Fibroblast of villous mesenchyme (primary cell): ENCODE measurements at regions not wholly inside any gene's neighbourhood (a gene's known extent, or its start where the extent isn't known, plus 50 kb on each side); places are given as distances from the start of the nearest gene placed in this dataset.

Source experiments
- DNase-seq: peaks from one replicate; pipeline ENCODE4 v3.0.0-alpha.2; 2010; ENCODE audit warnings: low read depth
- H3K4me3 ChIP-seq: 2 replicates; pipeline ENCODE4 v1.5.1; 2011; ENCODE audit warnings: low read depth, mild to moderate bottlenecking, low read length
- TF ChIP-seq, protein P1 (sequence below): IDR thresholded peaks from 2 replicates; pipeline ENCODE4 v1.5.1; 2012; ENCODE audit warnings: low read depth, mild to moderate bottlenecking, low read length; ENCODE audit not compliant: insufficient read depth

- DNase-seq: no peak
- TF ChIP-seq, protein P1, sequence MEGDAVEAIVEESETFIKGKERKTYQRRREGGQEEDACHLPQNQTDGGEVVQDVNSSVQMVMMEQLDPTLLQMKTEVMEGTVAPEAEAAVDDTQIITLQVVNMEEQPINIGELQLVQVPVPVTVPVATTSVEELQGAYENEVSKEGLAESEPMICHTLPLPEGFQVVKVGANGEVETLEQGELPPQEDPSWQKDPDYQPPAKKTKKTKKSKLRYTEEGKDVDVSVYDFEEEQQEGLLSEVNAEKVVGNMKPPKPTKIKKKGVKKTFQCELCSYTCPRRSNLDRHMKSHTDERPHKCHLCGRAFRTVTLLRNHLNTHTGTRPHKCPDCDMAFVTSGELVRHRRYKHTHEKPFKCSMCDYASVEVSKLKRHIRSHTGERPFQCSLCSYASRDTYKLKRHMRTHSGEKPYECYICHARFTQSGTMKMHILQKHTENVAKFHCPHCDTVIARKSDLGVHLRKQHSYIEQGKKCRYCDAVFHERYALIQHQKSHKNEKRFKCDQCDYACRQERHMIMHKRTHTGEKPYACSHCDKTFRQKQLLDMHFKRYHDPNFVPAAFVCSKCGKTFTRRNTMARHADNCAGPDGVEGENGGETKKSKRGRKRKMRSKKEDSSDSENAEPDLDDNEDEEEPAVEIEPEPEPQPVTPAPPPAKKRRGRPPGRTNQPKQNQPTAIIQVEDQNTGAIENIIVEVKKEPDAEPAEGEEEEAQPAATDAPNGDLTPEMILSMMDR: no peak
- H3K4me3 ChIP-seq: no peak overlapping the region
Observed at GRCh38 chr2:5215989-5216607, 476.1 kb upstream of the SOX11 start.

DNA sequence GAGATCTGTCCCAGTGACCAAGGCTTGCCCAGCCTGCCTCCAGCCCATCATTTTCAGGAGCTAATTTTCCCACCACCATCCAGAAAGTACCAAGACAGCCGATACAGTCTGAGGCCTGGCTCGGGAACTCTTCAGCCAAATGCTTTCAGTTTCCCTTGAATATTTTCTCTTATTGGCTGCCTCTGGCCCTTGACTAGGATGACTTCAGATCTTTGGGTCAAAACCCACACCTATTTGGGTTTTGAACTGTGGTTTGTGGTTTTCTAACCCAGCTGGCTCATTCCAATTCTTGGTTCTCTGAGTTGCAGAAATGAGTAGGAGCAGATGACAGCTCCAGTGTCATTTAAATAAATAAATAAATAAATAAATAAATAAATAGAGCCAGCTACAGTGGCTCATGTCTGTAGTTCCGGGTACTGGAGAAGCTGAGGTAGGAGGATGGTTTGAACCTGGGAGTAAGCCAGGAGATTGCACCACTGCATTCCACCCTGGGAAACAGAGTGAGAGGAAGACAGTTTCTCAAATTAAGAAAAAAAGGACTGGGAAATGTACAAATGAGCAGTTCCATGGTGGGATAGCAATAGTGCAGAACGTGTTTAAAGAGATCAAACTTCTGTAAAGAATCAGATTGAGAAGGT, 465.0 kb upstream of the SOX11 start:
- DNase-seq: no peak
- H3K4me3 ChIP-seq: no peak overlapping the region
- TF ChIP-seq, protein P1: no peak

DNA sequence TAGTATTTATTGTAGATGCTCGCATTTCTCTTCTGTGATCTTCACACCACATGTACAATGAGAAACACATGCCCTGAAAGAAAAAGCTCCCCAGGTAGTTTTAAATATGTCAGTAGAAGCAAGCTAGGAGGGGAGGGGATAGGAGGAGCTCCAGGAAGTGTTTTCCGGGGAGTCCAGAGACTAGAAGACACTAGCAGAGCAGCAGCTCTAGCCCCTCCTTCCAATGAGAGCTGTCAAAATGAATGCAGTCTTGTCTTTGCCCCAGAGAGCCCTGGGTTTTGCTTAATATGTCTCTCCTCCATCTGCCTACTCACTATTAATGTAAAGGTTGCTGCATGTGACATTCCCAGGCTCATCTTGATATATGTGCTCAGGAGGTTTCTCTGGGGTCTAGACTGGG, 462.6 kb upstream of the SOX11 start:
- no peak overlapping the region for H3K4me3 ChIP-seq
- TF ChIP-seq, protein P1: no peak
- no peak for DNase-seq

GRCh38 chr2:5230444-5230843, 461.7 kb upstream of the SOX11 start:
- DNase-seq: no peak
- H3K4me3 ChIP-seq: no peak overlapping the region
- TF ChIP-seq, protein P1: no peak

- H3K4me3 ChIP-seq: no peak overlapping the region
- TF ChIP-seq, protein P1: no peak
- no peak for DNase-seq
Observed at GRCh38 chr2:5230855-5231254, 461.3 kb upstream of the SOX11 start.

DNA sequence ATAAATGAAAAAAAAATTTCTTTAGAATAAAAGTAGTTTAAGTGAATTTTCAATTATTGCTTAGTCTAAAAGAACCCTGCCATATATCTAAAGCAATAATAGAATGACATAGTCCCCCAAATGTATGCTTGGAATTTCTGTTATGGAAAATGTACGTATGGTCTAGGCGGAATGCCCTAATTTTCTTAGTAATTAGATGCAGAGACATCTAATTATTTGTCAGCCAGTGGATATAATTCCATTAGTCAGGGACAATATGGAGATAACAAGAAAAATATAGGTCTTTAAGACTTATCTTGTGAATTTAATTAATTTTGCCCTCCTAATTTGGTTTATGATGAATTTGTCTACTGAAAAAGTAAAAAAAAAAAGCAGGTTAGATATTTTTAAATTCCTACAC, 460.9 kb upstream of the SOX11 start:
- TF ChIP-seq, protein P1: no peak
- no peak overlapping the region for H3K4me3 ChIP-seq
- DNase-seq: no peak

DNA sequence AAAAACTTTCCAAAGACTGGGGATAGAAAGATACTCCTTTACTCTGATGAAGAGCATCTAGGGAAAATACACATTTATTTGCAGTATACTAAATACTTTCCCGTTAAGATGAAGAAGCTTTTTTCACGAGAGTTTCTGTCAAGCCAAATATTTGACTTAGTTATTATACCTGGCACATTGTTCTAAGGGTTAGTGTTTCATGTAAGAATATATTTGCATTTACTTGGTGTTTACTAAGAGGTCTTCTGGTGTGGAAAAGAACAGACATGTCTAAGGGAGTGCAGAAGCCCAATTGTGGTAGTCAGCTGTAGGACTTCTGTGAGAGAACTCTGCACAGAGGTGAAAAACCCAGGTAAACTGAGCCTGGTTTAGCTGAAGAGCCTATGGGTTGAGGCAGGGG, 457.6 kb upstream of the SOX11 start:
- no peak for DNase-seq
- TF ChIP-seq, protein P1: no peak
- no peak overlapping the region for H3K4me3 ChIP-seq
